ENCODE measurements at regions not wholly inside any gene's neighbourhood (a gene's known extent, or its start where the extent isn't known, plus 50 kb on each side); places are given as distances from the start of the nearest gene placed in this dataset.

GRCh38 chr1:181202986-181203555 lies 114.6 kb downstream of the IER5 start:
- DNase-seq (ENCODE audit: low read depth), result no peak
- no peak for TF ChIP-seq CTCF (IDR thresholded peaks at IDR 0.05; ENCODE audit: low read length, missing control alignments)
- no peak overlapping the region for H3K4me3 ChIP-seq (replicated peaks; ENCODE audit: low read depth, low read length)

GRCh38 chr1:181204530-181204929 lies 116.0 kb downstream of the IER5 start:
- no peak for DNase-seq (ENCODE audit: low read depth)
- TF ChIP-seq CTCF (IDR thresholded peaks at IDR 0.05; ENCODE audit: low read length, missing control alignments), result no peak
- no peak overlapping the region for H3K4me3 ChIP-seq (replicated peaks; ENCODE audit: low read depth, low read length)

GRCh38 chr1:181205901-181206300 lies 117.4 kb downstream of the IER5 start:
- H3K4me3 ChIP-seq (replicated peaks; ENCODE audit: low read depth, low read length), result no peak overlapping the region
- no peak for DNase-seq (ENCODE audit: low read depth)
- TF ChIP-seq CTCF (IDR thresholded peaks at IDR 0.05; ENCODE audit: low read length, missing control alignments), result no peak

- no peak for DNase-seq (ENCODE audit: low read depth)
- no peak overlapping the region for H3K4me3 ChIP-seq (replicated peaks; ENCODE audit: low read depth, low read length)
- TF ChIP-seq CTCF (IDR thresholded peaks at IDR 0.05; ENCODE audit: low read length, missing control alignments), result no peak
These were observed 118.0 kb downstream of the IER5 start for GRCh38 chr1:181206513-181206912.

GRCh38 chr1:181206979-181207790 lies 118.7 kb downstream of the IER5 start:
- no peak for DNase-seq (ENCODE audit: low read depth)
- H3K4me3 ChIP-seq (replicated peaks; ENCODE audit: low read depth, low read length), result no peak overlapping the region
- TF ChIP-seq CTCF (IDR thresholded peaks at IDR 0.05; ENCODE audit: low read length, missing control alignments), result no peak

GRCh38 chr1:181208083-181208482 lies 119.6 kb downstream of the IER5 start:
- no peak overlapping the region for H3K4me3 ChIP-seq (replicated peaks; ENCODE audit: low read depth, low read length)
- DNase-seq (ENCODE audit: low read depth), result no peak
- TF ChIP-seq CTCF (IDR thresholded peaks at IDR 0.05; ENCODE audit: low read length, missing control alignments), result no peak

GRCh38 chr1:181208967-181209366 lies 120.5 kb downstream of the IER5 start:
- H3K4me3 ChIP-seq (replicated peaks; ENCODE audit: low read depth, low read length), result no peak overlapping the region
- no peak for DNase-seq (ENCODE audit: low read depth)
- TF ChIP-seq CTCF (IDR thresholded peaks at IDR 0.05; ENCODE audit: low read length, missing control alignments), result no peak
